Activated CD8-positive, alpha-beta memory T cell treated with anti-CD3 and anti-CD28 coated beads, Interleukin-2, amount 10 ng/mL, durations not matched to agents 7 days and 5 days (primary cell): ENCODE measurements at regions not wholly inside any gene's neighbourhood (a gene's known extent, or its start where the extent isn't known, plus 50 kb on each side); places are given as distances from the start of the nearest gene placed in this dataset.

Experiments
- ATAC-seq: fragments of 150-1000 bp; cut with Tn5 transposase; one replicate; pipeline ENCODE4 v1.10.0; 2021; ENCODE audit warnings: moderate library complexity
- CTCF ChIA-PET: fragments of 350-600 bp; sonication (Branson Sonifier 250); formaldehyde crosslinking; loops from one replicate; lab custom pipeline; 2021; ENCODE audit warnings: antibody characterized with exemption; lab: Charles Lee
- DNase-seq: peaks from one replicate; pipeline ENCODE4 v3.0.0-alpha.2; 2020
- H3K27ac Mint-ChIP-seq: one replicate; pipeline ENCODE4 v1.8.0; 2021; ENCODE audit warnings: mild to moderate bottlenecking, mixed read lengths
- H3K27me3 Mint-ChIP-seq: one replicate; pipeline ENCODE4 v1.8.0; 2021; ENCODE audit warnings: mixed read lengths
- H3K36me3 Mint-ChIP-seq: one replicate; pipeline ENCODE4 v1.8.0; 2021; ENCODE audit warnings: mild to moderate bottlenecking, mixed read lengths
- H3K4me1 Mint-ChIP-seq: one replicate; pipeline ENCODE4 v1.8.0; 2021; ENCODE audit warnings: mixed read lengths
- H3K4me3 Mint-ChIP-seq: one replicate; pipeline ENCODE4 v1.8.0; 2021; ENCODE audit warnings: mild to moderate bottlenecking, moderate library complexity, mixed read lengths
- H3K9me3 Mint-ChIP-seq: one replicate; pipeline ENCODE4 v1.8.0; 2022; ENCODE audit warnings: low read depth, mixed read lengths

- Mint-ChIP-seq H3K9me3 (no peaks in the 10 kb centered on the region), H3K27me3 (peaks cover 36% of the 10 kb centered on the region), H3K36me3 (no peaks in the 10 kb centered on the region), H3K4me1 (no peaks in the 10 kb centered on the region), H3K27ac (no peak overlapping the region), H3K4me3 (no peak overlapping the region)
- CTCF ChIA-PET: no interaction called here
- DNase-seq (peak; percentile 18), ATAC-seq (no peak)
These were observed 54.5 kb downstream of the ADRA2A start for GRCh38 chr10:111131168-111131799.

GRCh38 chr10:111137007-111137406 is 60.2 kb downstream of the ADRA2A start:
- ATAC-seq (no peak), DNase-seq (no peak)
- Mint-ChIP-seq H3K4me3 (no peak overlapping the region), H3K4me1 (no peaks in the 10 kb centered on the region), H3K27me3 (peaks cover 54% of the 10 kb centered on the region), H3K9me3 (no peaks in the 10 kb centered on the region), H3K27ac (no peak overlapping the region), H3K36me3 (no peaks in the 10 kb centered on the region)
- CTCF ChIA-PET: no interaction called here

DNA sequence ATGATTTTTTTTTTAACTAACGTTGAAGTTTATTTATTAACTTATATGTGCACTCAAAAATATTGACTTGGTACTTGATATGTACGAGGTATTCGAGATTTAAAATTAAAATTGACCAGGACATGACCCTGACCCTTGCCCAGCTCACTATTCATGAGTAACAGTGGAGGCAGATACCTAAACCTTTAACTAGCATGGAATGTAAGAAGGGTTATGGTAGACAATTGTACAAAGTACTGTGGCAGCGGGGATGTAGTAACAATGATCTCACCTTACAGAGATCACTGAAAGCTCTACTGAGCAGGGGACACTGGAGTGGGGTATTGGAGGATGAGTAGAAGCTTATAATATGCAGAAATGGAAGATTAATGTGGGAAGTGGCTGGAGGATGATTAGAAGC is 60.8 kb downstream of the ADRA2A start:
- no peak for DNase-seq
- Mint-ChIP-seq H3K27ac (no peak overlapping the region), H3K36me3 (no peaks in the 10 kb centered on the region), H3K27me3 (peaks cover 52% of the 10 kb centered on the region), H3K4me3 (no peak overlapping the region), H3K9me3 (no peaks in the 10 kb centered on the region), H3K4me1 (no peaks in the 10 kb centered on the region)
- CTCF ChIA-PET: no interaction called here
- ATAC-seq: no peak

- peaks cover 47% of the 10 kb centered on the region for H3K27me3 Mint-ChIP-seq
- H3K4me1 Mint-ChIP-seq: no peaks in the 10 kb centered on the region
- no peaks in the 10 kb centered on the region for H3K9me3 Mint-ChIP-seq
- CTCF ChIA-PET: no interaction called here
- no peaks in the 10 kb centered on the region for H3K36me3 Mint-ChIP-seq
- ATAC-seq: no peak
- DNase-seq: no peak
- no peak overlapping the region for H3K27ac Mint-ChIP-seq
- H3K4me3 Mint-ChIP-seq: no peak overlapping the region
These were observed 61.7 kb downstream of the ADRA2A start for GRCh38 chr10:111138544-111138943.

GRCh38 chr10:111139567-111139966 is 62.7 kb downstream of the ADRA2A start:
- CTCF ChIA-PET: no interaction called here
- Mint-ChIP-seq H3K27me3 (peaks cover 41% of the 10 kb centered on the region), H3K27ac (no peak overlapping the region)

DNA sequence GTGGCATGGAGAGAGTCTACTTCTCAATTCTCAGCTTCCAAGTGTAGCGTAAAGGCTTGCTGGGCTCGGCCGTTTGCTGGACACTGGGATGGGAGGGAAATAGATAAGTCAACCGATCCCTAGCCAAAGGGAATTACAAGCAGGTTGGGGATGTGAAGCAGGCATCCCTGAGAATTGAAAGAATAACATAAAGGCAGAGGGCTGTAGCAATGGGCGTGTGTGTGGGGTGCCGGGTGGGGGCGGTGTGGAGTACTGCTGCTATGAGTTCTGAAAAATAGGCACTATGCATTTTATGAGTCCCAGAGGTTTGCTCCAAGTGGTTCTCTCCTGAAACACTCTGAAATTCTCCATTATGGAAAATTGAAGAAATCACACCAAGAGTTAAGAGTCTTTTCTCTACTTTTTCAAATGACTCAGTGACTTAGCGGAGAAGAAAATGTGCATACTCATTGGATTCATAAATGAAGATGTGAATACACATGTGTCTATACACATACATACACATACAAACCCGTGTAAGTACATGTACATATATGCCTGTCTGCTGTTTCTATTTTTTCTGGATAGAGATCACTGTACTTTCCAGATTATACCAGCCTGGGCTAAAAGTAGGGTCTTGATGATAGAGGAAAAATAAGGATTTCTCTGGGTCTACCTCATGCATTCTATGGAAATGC is 65.4 kb downstream of the ADRA2A start:
- Mint-ChIP-seq H3K27ac (no peak overlapping the region), H3K4me1 (peaks cover 9% of the 10 kb centered on the region), H3K9me3 (no peaks in the 10 kb centered on the region), H3K4me3 (no peak overlapping the region), H3K27me3 (peaks cover 25% of the 10 kb centered on the region), H3K36me3 (no peaks in the 10 kb centered on the region)
- CTCF ChIA-PET: no interaction called here
- ATAC-seq (no peak), DNase-seq (no peak)

More at GRCh38 chr10:111139567-111139966, 62.7 kb downstream of the ADRA2A start:
- Mint-ChIP-seq H3K36me3 (no peaks in the 10 kb centered on the region), H3K4me1 (no peaks in the 10 kb centered on the region), H3K9me3 (no peaks in the 10 kb centered on the region), H3K4me3 (no peak overlapping the region)
- DNase-seq (no peak), ATAC-seq (no peak)

- ATAC-seq (no peak), DNase-seq (no peak)
- Mint-ChIP-seq H3K9me3 (no peaks in the 10 kb centered on the region), H3K4me3 (no peak overlapping the region), H3K36me3 (no peaks in the 10 kb centered on the region), H3K27ac (no peak overlapping the region), H3K4me1 (peaks cover 11% of the 10 kb centered on the region), H3K27me3 (peaks cover 17% of the 10 kb centered on the region)
- CTCF ChIA-PET: no interaction called here
These were observed 69.3 kb downstream of the ADRA2A start for GRCh38 chr10:111146025-111146640.

- no peak for ATAC-seq
- Mint-ChIP-seq H3K36me3 (no peaks in the 10 kb centered on the region), H3K27me3 (peaks cover 9% of the 10 kb centered on the region), H3K4me1 (peaks cover 11% of the 10 kb centered on the region), H3K27ac (no peak overlapping the region), H3K4me3 (no peak overlapping the region), H3K9me3 (no peaks in the 10 kb centered on the region)
- DNase-seq: no peak
- CTCF ChIA-PET: no interaction called here
These were observed 71.2 kb downstream of the ADRA2A start for GRCh38 chr10:111148025-111148424.

DNA sequence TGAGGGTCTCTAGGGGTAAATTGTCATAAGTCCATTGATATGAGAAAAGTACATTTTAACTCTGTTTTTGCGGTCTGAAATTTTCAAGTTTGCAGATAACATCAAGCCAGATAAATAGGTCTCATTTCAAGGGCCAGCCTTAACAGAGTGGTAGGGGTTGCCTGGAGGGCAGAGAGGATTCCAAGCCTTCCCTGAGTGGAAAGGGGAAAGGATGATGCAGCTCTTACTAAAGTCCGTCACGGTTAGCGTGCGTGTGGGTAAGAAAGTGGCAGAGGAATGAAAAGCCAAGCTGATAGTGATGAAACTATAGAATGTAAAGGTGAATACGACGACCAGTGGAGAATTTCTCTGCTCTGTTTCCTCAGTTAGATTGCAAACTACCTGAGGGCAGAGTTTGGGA is 71.6 kb downstream of the ADRA2A start:
- Mint-ChIP-seq H3K27me3 (peaks cover 6% of the 10 kb centered on the region), H3K36me3 (no peaks in the 10 kb centered on the region), H3K27ac (no peak overlapping the region), H3K4me1 (peaks cover 11% of the 10 kb centered on the region), H3K4me3 (no peak overlapping the region), H3K9me3 (no peaks in the 10 kb centered on the region)
- ATAC-seq (no peak), DNase-seq (no peak)
- CTCF ChIA-PET: no interaction called here

GRCh38 chr10:111150691-111151090 is 73.9 kb downstream of the ADRA2A start:
- Mint-ChIP-seq H3K36me3 (no peaks in the 10 kb centered on the region), H3K9me3 (no peaks in the 10 kb centered on the region), H3K4me1 (peaks cover 10% of the 10 kb centered on the region), H3K27ac (no peak overlapping the region), H3K27me3 (peaks cover 12% of the 10 kb centered on the region), H3K4me3 (no peak overlapping the region)
- DNase-seq (no peak), ATAC-seq (no peak)
- CTCF ChIA-PET: no interaction called here

- DNase-seq: no peak
- peaks cover 20% of the 10 kb centered on the region for H3K27me3 Mint-ChIP-seq
- CTCF ChIA-PET: interaction anchor here (1.2 kb wide), 1 partner anchor 8 kb away, joined by 3 read pairs; no protein-coding TSS in a partner anchor
- peaks cover 2% of the 10 kb centered on the region for H3K4me1 Mint-ChIP-seq
- H3K9me3 Mint-ChIP-seq: no peaks in the 10 kb centered on the region
- ATAC-seq: no peak
- H3K36me3 Mint-ChIP-seq: no peaks in the 10 kb centered on the region
- no peak overlapping the region for H3K4me3 Mint-ChIP-seq
- H3K27ac Mint-ChIP-seq: no peak overlapping the region
These were observed 74.9 kb downstream of the ADRA2A start for GRCh38 chr10:111151595-111152307.

- Mint-ChIP-seq H3K9me3 (no peaks in the 10 kb centered on the region), H3K4me1 (no peaks in the 10 kb centered on the region)
- DNase-seq: no peak
These were observed 79.9 kb downstream of the ADRA2A start for GRCh38 chr10:111156754-111157153.

DNA sequence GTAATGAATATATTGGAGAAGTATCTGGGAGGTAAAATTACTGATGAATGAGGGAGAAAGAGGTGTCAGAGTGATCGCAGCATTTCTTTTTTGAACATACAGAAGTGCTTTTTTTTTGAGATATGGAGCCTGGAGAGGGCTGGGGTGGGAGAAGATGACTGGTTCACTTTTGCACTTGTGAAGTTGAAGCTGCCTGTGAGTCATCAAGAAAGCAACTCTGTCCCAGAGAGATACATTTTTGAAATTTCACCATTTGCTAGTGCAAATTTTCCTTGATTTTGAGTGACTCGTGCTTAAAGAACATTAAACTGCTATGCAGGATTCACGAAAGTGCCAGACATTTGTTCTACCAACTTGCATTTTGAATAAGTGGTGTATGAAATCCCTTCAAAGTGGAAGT is 81.8 kb downstream of the ADRA2A start:
- no peak for ATAC-seq
- CTCF ChIA-PET: no interaction called here
- H3K9me3 Mint-ChIP-seq: no peaks in the 10 kb centered on the region

More at GRCh38 chr10:111156754-111157153, 79.9 kb downstream of the ADRA2A start:
- Mint-ChIP-seq H3K27ac (no peak overlapping the region), H3K27me3 (peaks cover 31% of the 10 kb centered on the region), H3K36me3 (no peaks in the 10 kb centered on the region), H3K4me3 (no peak overlapping the region)
- CTCF ChIA-PET: no interaction called here
- ATAC-seq: no peak

More for the DNA sequence above, 81.8 kb downstream of the ADRA2A start:
- peaks cover 37% of the 10 kb centered on the region for H3K27me3 Mint-ChIP-seq
- H3K27ac Mint-ChIP-seq: no peak overlapping the region
- no peak for DNase-seq
- H3K4me1 Mint-ChIP-seq: no peaks in the 10 kb centered on the region
- no peaks in the 10 kb centered on the region for H3K36me3 Mint-ChIP-seq
- H3K4me3 Mint-ChIP-seq: no peak overlapping the region
